Activated CD8-positive, alpha-beta memory T cell treated with anti-CD3 and anti-CD28 coated beads for 4 hours (primary cell): ENCODE measurements at regions not wholly inside any gene's neighbourhood (a gene's known extent, or its start where the extent isn't known, plus 50 kb on each side); places are given as distances from the start of the nearest gene placed in this dataset.
"Not testable (repeated sequence)": the region's sequence is repeated elsewhere in the genome, so short reads cannot be mapped to it uniquely, and the experiment has no call there.

Source experiments
- DNase-seq, 2 donors: peaks; one replicate each; pipeline ENCODE4 v3.0.0-alpha.2; 2020; ENCODE audit warnings: low read depth in 2 of 2

- DNase-seq, result no peak
These were observed 298.6 kb upstream of the HNRNPA3 start for GRCh38 chr2:176913955-176914354.

GRCh38 chr2:176914371-176914770 lies 298.2 kb upstream of the HNRNPA3 start:
- DNase-seq, result no peak

GRCh38 chr2:176922545-176922944 lies 290.0 kb upstream of the HNRNPA3 start:
- not testable (repeated sequence) for DNase-seq

GRCh38 chr2:176923205-176923604 lies 289.4 kb upstream of the HNRNPA3 start:
- no peak for DNase-seq

- DNase-seq, result no peak
These were observed 287.6 kb upstream of the HNRNPA3 start for GRCh38 chr2:176924909-176925534.

GRCh38 chr2:176926453-176926852 lies 286.1 kb upstream of the HNRNPA3 start:
- DNase-seq, result no peak

GRCh38 chr2:176929387-176929786 lies 283.2 kb upstream of the HNRNPA3 start:
- not testable (repeated sequence) for DNase-seq

- peak; percentile 1 to 2 for DNase-seq
These were observed 280.7 kb upstream of the HNRNPA3 start for GRCh38 chr2:176931588-176932563.

GRCh38 chr2:176934131-176934530 lies 278.5 kb upstream of the HNRNPA3 start:
- no peak for DNase-seq

GRCh38 chr2:176934869-176935415 lies 277.7 kb upstream of the HNRNPA3 start:
- no peak for DNase-seq

- no peak for DNase-seq
These were observed 277.0 kb upstream of the HNRNPA3 start for GRCh38 chr2:176935543-176936102.

GRCh38 chr2:176936410-176936809 lies 276.2 kb upstream of the HNRNPA3 start:
- no peak for DNase-seq

GRCh38 chr2:176944998-176945397 lies 267.6 kb upstream of the HNRNPA3 start:
- no peak for DNase-seq

- no peak for DNase-seq
These were observed 264.8 kb upstream of the HNRNPA3 start for GRCh38 chr2:176947754-176948153.

- DNase-seq, result not testable (repeated sequence)
These were observed 261.4 kb upstream of the HNRNPA3 start for GRCh38 chr2:176951218-176951617.

GRCh38 chr2:176956791-176957190 lies 255.8 kb upstream of the HNRNPA3 start:
- no peak for DNase-seq

GRCh38 chr2:176959614-176960013 lies 253.0 kb upstream of the HNRNPA3 start:
- no peak for DNase-seq

- no peak for DNase-seq
These were observed 252.5 kb upstream of the HNRNPA3 start for GRCh38 chr2:176960061-176960460.

GRCh38 chr2:176960736-176961520 lies 251.7 kb upstream of the HNRNPA3 start:
- no peak for DNase-seq

- no peak for DNase-seq
These were observed 250.6 kb upstream of the HNRNPA3 start for GRCh38 chr2:176961775-176962619.
